Neural cell (in vitro differentiated cells): ENCODE measurements at regions not wholly inside any gene's neighbourhood (a gene's known extent, or its start where the extent isn't known, plus 50 kb on each side); places are given as distances from the start of the nearest gene placed in this dataset.

Source experiments
- H2AFZ ChIP-seq: fragments of 200-600, 300-800 bp; sonication (generic), shearing (Covaris generic); 2 replicates; pipeline ENCODE4 v1.6.0; 2014; ENCODE audit warnings: low read depth, mild to moderate bottlenecking, antibody characterized with exemption, low read length, moderate library complexity
- H3F3A ChIP-seq: fragments of 200-600 bp; shearing (Covaris generic); 2 replicates; pipeline ENCODE4 v1.6.1; 2016; ENCODE audit warnings: mild to moderate bottlenecking, moderate library complexity, mixed read lengths, antibody characterized with exemption, low read length; ENCODE audit not compliant: insufficient read depth, poor library complexity, severe bottlenecking
- H3K27ac ChIP-seq: fragments of 200-600, 300-800 bp; sonication (generic), shearing (Covaris generic); 2 replicates; pipeline ENCODE4 v1.5.1; 2014; ENCODE audit warnings: mild to moderate bottlenecking, low read length, moderate library complexity
- H3K27me3 ChIP-seq: fragments of 300-800, 200-600 bp; sonication (generic), shearing (Covaris generic); 2 replicates; pipeline ENCODE4 v1.6.0; 2014; ENCODE audit warnings: mild to moderate bottlenecking, low read depth, low read length, moderate library complexity; ENCODE audit not compliant: insufficient read depth
- H3K36me3 ChIP-seq: fragments of 300-800, 200-600 bp; sonication (generic), shearing (Covaris generic); 2 replicates; pipeline ENCODE4 v1.5.1; 2014; ENCODE audit warnings: mild to moderate bottlenecking, antibody characterized with exemption, low read length, moderate library complexity; ENCODE audit not compliant: insufficient read depth
- H3K4me2 ChIP-seq: fragments of 300-800, 200-600 bp; sonication (generic), shearing (Covaris generic); 2 replicates; pipeline ENCODE4 v1.6.0; 2014; ENCODE audit warnings: mild to moderate bottlenecking, low read length
- H3K4me3 ChIP-seq: fragments of 300-800, 200-600 bp; sonication (generic), shearing (Covaris generic); 2 replicates; pipeline ENCODE4 v1.5.1; 2014; ENCODE audit warnings: mild to moderate bottlenecking, low read length, moderate library complexity
- H3K79me2 ChIP-seq: fragments of 200-600 bp; shearing (Covaris generic); replicated peaks from 2 replicates; pipeline ENCODE4 v1.6.0; 2014; ENCODE audit warnings: mild to moderate bottlenecking, low read length, moderate library complexity; ENCODE audit not compliant: insufficient read depth
- H3K9ac ChIP-seq: fragments of 300-800, 200-600 bp; sonication (generic), shearing (Covaris generic); 2 replicates; pipeline ENCODE4 v1.6.1; 2016; ENCODE audit warnings: mild to moderate bottlenecking, low read length, mixed read lengths
- H3K9me2 ChIP-seq: fragments of 200-600 bp; shearing (Covaris generic); 2 replicates; pipeline ENCODE4 v1.6.1; 2016; ENCODE audit warnings: mild to moderate bottlenecking, low read length, mixed read lengths; ENCODE audit not compliant: insufficient read depth
- H3K9me3 ChIP-seq: fragments of 200-600, 300-800 bp; sonication (generic), shearing (Covaris generic); 2 replicates; pipeline ENCODE4 v1.6.1; 2016; ENCODE audit warnings: mild to moderate bottlenecking, mixed run types, low read length, moderate library complexity, mixed read lengths
- H4K20me1 ChIP-seq: fragments of 200-600 bp; shearing (Covaris generic); 2 replicates; pipeline ENCODE4 v1.6.1; 2016; ENCODE audit warnings: mild to moderate bottlenecking, mixed run types; ENCODE audit not compliant: insufficient read depth
- CTCF ChIP-seq: fragments of 450-650 bp; IDR thresholded peaks from 2 replicates; pipeline ENCODE4 v1.5.1; 2014; ENCODE audit warnings: antibody characterized with exemption, mild to moderate bottlenecking, moderate library complexity; ENCODE audit not compliant: poor library complexity, severe bottlenecking
- EP300 ChIP-seq: fragments of 450-650 bp; conservative IDR thresholded peaks from 2 replicates; pipeline ENCODE4 v1.6.1; 2014; ENCODE audit warnings: antibody characterized with exemption, mild to moderate bottlenecking, moderate library complexity; ENCODE audit not compliant: poor library complexity, severe bottlenecking
- EZH2 ChIP-seq: fragments of 200-600, 300-800 bp; shearing (Covaris generic), sonication (generic); IDR thresholded peaks from 2 replicates; pipeline ENCODE4 v1.6.1; 2014; ENCODE audit warnings: antibody characterized with exemption, low read length, borderline replicate concordance, mild to moderate bottlenecking; ENCODE audit not compliant: insufficient read depth, poor library complexity, severe bottlenecking
- MXI1 ChIP-seq: fragments of 450-650 bp; conservative IDR thresholded peaks from 2 replicates; pipeline ENCODE4 v1.6.1; 2014; ENCODE audit warnings: antibody characterized with exemption, mild to moderate bottlenecking; ENCODE audit not compliant: poor library complexity, severe bottlenecking
- POLR2AphosphoS5 ChIP-seq: IDR thresholded peaks from 2 replicates; pipeline ENCODE4 v1.6.1; 2012
- RAD21 ChIP-seq: fragments of 450-650 bp; conservative IDR thresholded peaks from 2 replicates; pipeline ENCODE4 v1.6.1; 2014; ENCODE audit warnings: antibody characterized with exemption, mild to moderate bottlenecking, moderate library complexity
- REST ChIP-seq: IDR thresholded peaks from 2 replicates; pipeline ENCODE4 v1.6.1; 2012; ENCODE audit warnings: borderline replicate concordance
- SMC3 ChIP-seq: fragments of 450-650 bp; conservative IDR thresholded peaks from 2 replicates; pipeline ENCODE4 v1.6.1; 2014; ENCODE audit warnings: antibody characterized with exemption, mild to moderate bottlenecking, moderate library complexity; ENCODE audit not compliant: poor library complexity
- TAF1 ChIP-seq: IDR thresholded peaks from 2 replicates; pipeline ENCODE4 v1.6.1; 2012; ENCODE audit warnings: low read depth

GRCh38 chr14:53537422-53538315 is 384.5 kb upstream of the DDHD1 start:
- no peak overlapping the region for H2AFZ ChIP-seq
- no peaks in the 10 kb centered on the region for H3K79me2 ChIP-seq
- TF ChIP-seq REST (no peak), CTCF (no peak), EP300 (no peak), POLR2AphosphoS5 (no peak), SMC3 (no peak), TAF1 (no peak), MXI1 (no peak), RAD21 (no peak), EZH2 (no peak)
- no peak overlapping the region for H3K4me3 ChIP-seq
- H3K9me3 ChIP-seq, result no peaks in the 10 kb centered on the region
- H3K4me2 ChIP-seq, result no peak overlapping the region
- H3K9ac ChIP-seq, result no peak overlapping the region
- no peaks in the 10 kb centered on the region for H4K20me1 ChIP-seq
- no peak overlapping the region for H3K27ac ChIP-seq
- H3K36me3 ChIP-seq, result no peaks in the 10 kb centered on the region
- no peaks in the 10 kb centered on the region for H3K27me3 ChIP-seq
- H3F3A ChIP-seq, result no peaks in the 10 kb centered on the region
- H3K9me2 ChIP-seq, result no peaks in the 10 kb centered on the region

- no peak overlapping the region for H3K27ac ChIP-seq
- no peak overlapping the region for H3K9ac ChIP-seq
- H3K27me3 ChIP-seq, result no peaks in the 10 kb centered on the region
- no peak overlapping the region for H3K4me3 ChIP-seq
- H3K36me3 ChIP-seq, result no peaks in the 10 kb centered on the region
- H3K9me2 ChIP-seq, result no peaks in the 10 kb centered on the region
- no peak overlapping the region for H2AFZ ChIP-seq
- H3K79me2 ChIP-seq, result no peaks in the 10 kb centered on the region
- no peak for TF ChIP-seq TAF1
- no peak for TF ChIP-seq SMC3
- TF ChIP-seq POLR2AphosphoS5, result no peak
- TF ChIP-seq EZH2, result no peak
- no peak for TF ChIP-seq RAD21
- no peak for TF ChIP-seq EP300
- no peak for TF ChIP-seq CTCF
- no peak for TF ChIP-seq REST
- TF ChIP-seq MXI1, result no peak
- H4K20me1 ChIP-seq, result no peaks in the 10 kb centered on the region
- H3K4me2 ChIP-seq, result no peak overlapping the region
- no peaks in the 10 kb centered on the region for H3K9me3 ChIP-seq
- H3F3A ChIP-seq, result no peaks in the 10 kb centered on the region
Observed at GRCh38 chr14:53536446-53536845, 383.3 kb upstream of the DDHD1 start.
